Gastroesophageal sphincter (tissue), 3 donors: ENCODE measurements at regions not wholly inside any gene's neighbourhood (a gene's known extent, or its start where the extent isn't known, plus 50 kb on each side); places are given as distances from the start of the nearest gene placed in this dataset.

Experiments used
- EP300 ChIP-seq: sonication (generic); formaldehyde crosslinking; IDR thresholded peaks from one replicate; pipeline ENCODE4 v1.6.1; 2017; ENCODE audit warnings: antibody characterized with exemption, mild to moderate bottlenecking
- POLR2A ChIP-seq, 2 donors: fragments of 450-650 bp; IDR thresholded peaks; one replicate each; pipeline ENCODE4 v1.6.1; 2017; ENCODE audit warnings: antibody characterized with exemption in 2 of 2, mild to moderate bottlenecking in 2 of 2, moderate library complexity in 1 of 2
- TF ChIP-seq, protein P1 (sequence below), 4 experiments: fragments of 200-600 bp in 2 of 4; fragments of 450-650 bp in 2 of 4; sonication (generic) in 1 of 4; IDR thresholded peaks; one replicate each; pipeline ENCODE4 v1.5.1; 2017 to 2019; ENCODE audit warnings: antibody characterized with exemption in 4 of 4, mild to moderate bottlenecking in 2 of 4, moderate library complexity in 2 of 4

DNA sequence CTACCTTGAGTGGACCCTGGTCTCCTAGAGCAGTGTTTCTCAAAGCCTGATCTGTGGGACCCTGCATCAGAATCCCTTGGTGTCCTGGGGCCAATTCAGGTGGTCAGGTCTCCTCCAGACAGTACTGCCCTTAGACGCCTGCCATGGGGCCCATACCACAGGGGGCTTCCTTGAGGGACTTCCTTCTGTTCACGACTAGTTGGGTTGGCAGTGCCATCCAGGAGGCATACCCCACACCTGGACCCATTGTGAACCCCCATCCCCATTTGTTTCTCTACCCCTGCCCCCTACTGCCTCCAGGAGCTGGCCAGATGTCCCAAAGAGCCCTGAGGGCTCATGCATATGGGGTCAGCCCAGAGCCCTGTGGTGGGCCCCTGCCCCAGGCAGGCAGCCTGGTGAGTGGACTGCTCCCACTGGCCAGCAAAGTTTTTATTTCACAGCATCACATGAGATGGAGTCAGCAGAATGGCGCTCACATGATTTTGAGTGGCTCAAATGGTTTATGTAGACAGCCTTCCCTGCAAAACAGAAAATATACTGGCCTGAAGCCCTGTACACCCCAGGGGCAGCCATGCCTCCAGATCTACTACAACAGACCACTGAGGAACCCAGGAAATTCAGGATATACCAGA, 259.9 kb upstream of the ZMIZ1 start:
- TF ChIP-seq POLR2A (IDR thresholded peaks at IDR 0.05) (no peak), EP300 (no peak)
- TF ChIP-seq, protein P1, sequence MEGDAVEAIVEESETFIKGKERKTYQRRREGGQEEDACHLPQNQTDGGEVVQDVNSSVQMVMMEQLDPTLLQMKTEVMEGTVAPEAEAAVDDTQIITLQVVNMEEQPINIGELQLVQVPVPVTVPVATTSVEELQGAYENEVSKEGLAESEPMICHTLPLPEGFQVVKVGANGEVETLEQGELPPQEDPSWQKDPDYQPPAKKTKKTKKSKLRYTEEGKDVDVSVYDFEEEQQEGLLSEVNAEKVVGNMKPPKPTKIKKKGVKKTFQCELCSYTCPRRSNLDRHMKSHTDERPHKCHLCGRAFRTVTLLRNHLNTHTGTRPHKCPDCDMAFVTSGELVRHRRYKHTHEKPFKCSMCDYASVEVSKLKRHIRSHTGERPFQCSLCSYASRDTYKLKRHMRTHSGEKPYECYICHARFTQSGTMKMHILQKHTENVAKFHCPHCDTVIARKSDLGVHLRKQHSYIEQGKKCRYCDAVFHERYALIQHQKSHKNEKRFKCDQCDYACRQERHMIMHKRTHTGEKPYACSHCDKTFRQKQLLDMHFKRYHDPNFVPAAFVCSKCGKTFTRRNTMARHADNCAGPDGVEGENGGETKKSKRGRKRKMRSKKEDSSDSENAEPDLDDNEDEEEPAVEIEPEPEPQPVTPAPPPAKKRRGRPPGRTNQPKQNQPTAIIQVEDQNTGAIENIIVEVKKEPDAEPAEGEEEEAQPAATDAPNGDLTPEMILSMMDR (IDR thresholded peaks at IDR 0.05) = no peak
